SK-N-SH (cell line): ENCODE measurements at regions not wholly inside any gene's neighbourhood (a gene's known extent, or its start where the extent isn't known, plus 50 kb on each side); places are given as distances from the start of the nearest gene placed in this dataset.

Source experiments
- CTCF ChIP-seq: fragments of 200-600 bp; sonication (generic); IDR thresholded peaks from 2 replicates; pipeline ENCODE4 v1.6.1; 2017; ENCODE audit warnings: antibody characterized with exemption, mild to moderate bottlenecking, moderate library complexity
- ELF1 ChIP-seq: IDR thresholded peaks from 2 replicates; pipeline ENCODE4 v1.4.0; 2012
- FOXM1 ChIP-seq: IDR thresholded peaks from 2 replicates; pipeline ENCODE4 v1.4.0; 2012; ENCODE audit warnings: low read depth, mild to moderate bottlenecking
- GABPA ChIP-seq: IDR thresholded peaks from 2 replicates; pipeline ENCODE4 v1.4.0; 2012; ENCODE audit warnings: low read depth, mild to moderate bottlenecking
- GATA2 ChIP-seq: sonication (generic); formaldehyde crosslinking; IDR thresholded peaks from 2 replicates; pipeline ENCODE4 v1.5.0; 2020; ENCODE audit warnings: mild to moderate bottlenecking, missing genetic modification reagents
- JUND ChIP-seq: IDR thresholded peaks from 2 replicates; pipeline ENCODE4 v1.4.0; 2012
- TF ChIP-seq, protein P1 (sequence below): fragments of 150-350 bp; IDR thresholded peaks from 2 replicates; pipeline ENCODE4 v1.6.1; 2017; ENCODE audit warnings: antibody characterized with exemption, low read length, low read depth, borderline replicate concordance

GRCh38 chr13:62061751-62062150, 646.1 kb upstream of the PCDH20 start:
- TF ChIP-seq GABPA (no peak), CTCF (no peak), JUND (no peak), FOXM1 (no peak), GATA2 (CRISPR knock-in tag) (no peak), ELF1 (no peak)
- TF ChIP-seq, protein P1, sequence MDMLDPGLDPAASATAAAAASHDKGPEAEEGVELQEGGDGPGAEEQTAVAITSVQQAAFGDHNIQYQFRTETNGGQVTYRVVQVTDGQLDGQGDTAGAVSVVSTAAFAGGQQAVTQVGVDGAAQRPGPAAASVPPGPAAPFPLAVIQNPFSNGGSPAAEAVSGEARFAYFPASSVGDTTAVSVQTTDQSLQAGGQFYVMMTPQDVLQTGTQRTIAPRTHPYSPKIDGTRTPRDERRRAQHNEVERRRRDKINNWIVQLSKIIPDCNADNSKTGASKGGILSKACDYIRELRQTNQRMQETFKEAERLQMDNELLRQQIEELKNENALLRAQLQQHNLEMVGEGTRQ, result no peak
